HepG2 (cell line): ENCODE measurements at regions not wholly inside any gene's neighbourhood (a gene's known extent, or its start where the extent isn't known, plus 50 kb on each side); places are given as distances from the start of the nearest gene placed in this dataset.

Experiments
- ATAC-seq: fragments of 200-7000 bp; cut with Tn5 transposase; 3 replicates; pipeline ENCODE4 v1.9.1; 2020; ENCODE audit warnings: mild to moderate bottlenecking, moderate library complexity
- BruUV-seq: library from RNA; stranded (reverse); fragments of 400-500 nt; replicated peaks from 2 replicates; lab custom pipeline; 2021; lab: Mats Ljungman, UMichigan
- CTCF ChIA-PET: fragments of 300-600 bp; formaldehyde crosslinking; extraction: SDS; loops from one replicate; lab custom pipeline; 2021; ENCODE audit warnings: low total read pairs, inconsistent platforms, low intra/inter-chr PET ratio; lab: Yijun Ruan, JAX
- POLR2A ChIA-PET: fragments of 350-600 bp; sonication (Branson Sonifier 250); formaldehyde crosslinking; loops from one replicate; lab custom pipeline; 2020; ENCODE audit warnings: antibody characterized with exemption, inconsistent platforms; lab: Yijun Ruan, JAX
- DNase-seq: peaks from one replicate; pipeline ENCODE4 v3.0.0-alpha.2; 2015; ENCODE audit warnings: low spot score
- FAIRE-seq: peaks from 3 replicates; lab custom pipeline; 2011; peaks lifted over from hg19 to GRCh38; lab: Jason Lieb, UNC
- H2AFZ ChIP-seq: one replicate; pipeline ENCODE4 v1.6.1; 2011; ENCODE audit warnings: low read length, inconsistent platforms
- H3K27ac ChIP-seq: fragments of 300-600 bp; 3 replicates; pipeline ENCODE4 v1.8.0; 2011; ENCODE audit warnings: mixed run types, mild to moderate bottlenecking, mixed read lengths, low read length, inconsistent platforms; ENCODE audit not compliant: insufficient read depth; ENCODE audit errors: extremely low read length
- H3K27me3 ChIP-seq, 2 experiments: fragments of 200-600 bp in 1 of 2; 2 replicates in 1 of 2; 3 replicates in 1 of 2; pipeline versions ENCODE4 v1.6.0 to v1.8.0; 2011; ENCODE audit warnings: low read length in 2 of 2, mild to moderate bottlenecking in 2 of 2, moderate library complexity in 2 of 2, inconsistent platforms in 1 of 2; ENCODE audit not compliant: insufficient read depth in 2 of 2, control insufficient read depth in 1 of 2
- H3K36me3 ChIP-seq, 2 experiments: fragments of 200-600 bp in 1 of 2; replicated peaks in 1 of 2; 2 replicates in 1 of 2; 3 replicates in 1 of 2; pipeline versions ENCODE4 v1.5.1 to v1.8.0; 2011; ENCODE audit warnings: low read length in 2 of 2, inconsistent platforms in 1 of 2; ENCODE audit not compliant: insufficient read depth in 2 of 2, control insufficient read depth in 1 of 2
- H3K4me1 ChIP-seq: 2 replicates; pipeline ENCODE4 v1.5.1; 2012; ENCODE audit warnings: low read length, inconsistent platforms; ENCODE audit not compliant: insufficient read depth
- H3K4me2 ChIP-seq: 2 replicates; pipeline ENCODE4 v1.6.0; 2011; ENCODE audit warnings: low read depth, low read length, inconsistent platforms
- H3K4me3 ChIP-seq, 3 experiments: fragments of 200-600 bp in 1 of 3; sonication (generic), shearing (Covaris generic) in 1 of 3; replicated peaks in 1 of 3; 2 replicates each; pipeline ENCODE4 v1.5.1; 2011 to 2016; ENCODE audit warnings: low read length in 3 of 3, inconsistent platforms in 2 of 3, low read depth in 2 of 3, mild to moderate bottlenecking in 2 of 3, control low read depth in 1 of 3, mixed read lengths in 1 of 3; ENCODE audit not compliant: insufficient read depth in 1 of 3
- H3K79me2 ChIP-seq: one replicate; pipeline ENCODE4 v1.6.1; 2011; ENCODE audit warnings: low read length, inconsistent platforms; ENCODE audit not compliant: insufficient read depth
- H3K9ac ChIP-seq: 2 replicates; pipeline ENCODE4 v1.6.0; 2011; ENCODE audit warnings: mild to moderate bottlenecking, low read depth, low read length, inconsistent platforms; ENCODE audit not compliant: insufficient read depth
- H3K9me3 ChIP-seq: 2 replicates; pipeline ENCODE4 v1.5.1; 2012; ENCODE audit warnings: mild to moderate bottlenecking, low read length
- H4K20me1 ChIP-seq: 2 replicates; pipeline ENCODE4 v1.6.0; 2011; ENCODE audit warnings: inconsistent platforms, mild to moderate bottlenecking, low read length, moderate library complexity; ENCODE audit not compliant: insufficient read depth
- CBX5 ChIP-seq: sonication (generic); formaldehyde crosslinking; IDR thresholded peaks from 2 replicates; pipeline ENCODE4 v1.4.0; 2020; ENCODE audit warnings: missing genetic modification reagents, borderline replicate concordance
- CCAR2 ChIP-seq: fragments of 200-400 bp; formaldehyde crosslinking; optimal IDR thresholded peaks from 2 replicates; pipeline ENCODE3; 2018; ENCODE audit warnings: low read depth, mild to moderate bottlenecking, low read length, moderate library complexity
- HNRNPH1 ChIP-seq: fragments of 200-400 bp; formaldehyde crosslinking; optimal IDR thresholded peaks from 2 replicates; pipeline ENCODE3; 2017; ENCODE audit warnings: mild to moderate bottlenecking, low read depth, low read length
- KMT2A ChIP-seq: sonication (generic); formaldehyde crosslinking; IDR thresholded peaks from 2 replicates; pipeline ENCODE4 v1.4.0; 2020; ENCODE audit warnings: missing genetic modification reagents
- MBNL3 ChIP-seq: fragments of 250-450 bp; sonication (Bioruptor Pico); conservative IDR thresholded peaks from 2 replicates; pipeline ENCODE4 v1.8.0; 2022; ENCODE audit warnings: mild to moderate bottlenecking, inconsistent platforms
- NAIF1 ChIP-seq: sonication (generic); formaldehyde crosslinking; IDR thresholded peaks from 2 replicates; pipeline ENCODE4 v1.5.0; 2020; ENCODE audit warnings: mild to moderate bottlenecking, missing genetic modification reagents, borderline replicate concordance
- NFRKB ChIP-seq: fragments of 450-650 bp; IDR thresholded peaks from 2 replicates; pipeline ENCODE4 v1.6.1; 2017
- PHF5A ChIP-seq: IDR thresholded peaks from one replicate; pipeline ENCODE4 v1.6.1; 2018; ENCODE audit warnings: low read depth, missing genetic modification reagents; ENCODE audit not compliant: unreplicated experiment
- PHF8 ChIP-seq: sonication (generic); formaldehyde crosslinking; IDR thresholded peaks from 2 replicates; pipeline ENCODE4 v1.5.0; 2020; ENCODE audit warnings: missing genetic modification reagents
- SALL2 ChIP-seq: sonication (generic); formaldehyde crosslinking; IDR thresholded peaks from 2 replicates; pipeline ENCODE4 v1.8.1; 2023; ENCODE audit warnings: mild to moderate bottlenecking, missing genetic modification reagents, inconsistent platforms
- ZIK1 ChIP-seq: sonication (generic); formaldehyde crosslinking; IDR thresholded peaks from 2 replicates; pipeline ENCODE4 v1.5.0; 2020; ENCODE audit warnings: mild to moderate bottlenecking, low read depth, missing genetic modification reagents, borderline replicate concordance
- ZNF446 ChIP-seq: sonication (generic); formaldehyde crosslinking; IDR thresholded peaks from 2 replicates; pipeline ENCODE4 v1.5.0; 2020; ENCODE audit warnings: mild to moderate bottlenecking, missing genetic modification reagents
- ZSCAN22 ChIP-seq: sonication (generic); formaldehyde crosslinking; IDR thresholded peaks from 2 replicates; pipeline ENCODE4 v1.4.0; 2020; ENCODE audit warnings: mild to moderate bottlenecking, missing genetic modification reagents
- WGBS: methylation state at CpG from one replicate; pipeline ENCODE4 v1.1.6; 2017; ENCODE audit warnings: low lambda C conversion rate; 5-methylcytosine and 5-hydroxymethylcytosine counted together
- in situ Hi-C: cut with HindIII; loops from 2 replicates; pipeline ENCODE4 v1.10.0; 2017; ENCODE audit warnings: low pct_unique_long_range_greater_than_20kb; ENCODE audit not compliant: extremely low pct_ligation_motif_present
- intact Hi-C: fragments of 100-400 bp; cut with micrococcal nuclease; formaldehyde crosslinking; loops from one replicate; pipeline ENCODE4 v1.10.0; 2022; ENCODE audit not compliant: unreplicated experiment
- TF ChIP-seq, protein P1 (sequence below): sonication (generic); formaldehyde crosslinking; IDR thresholded peaks from 2 replicates; pipeline ENCODE4 v1.8.1; 2023; ENCODE audit warnings: missing genetic modification reagents, mild to moderate bottlenecking, borderline replicate concordance
- TF ChIP-seq, protein P2 (sequence below): sonication (generic); formaldehyde crosslinking; IDR thresholded peaks from 2 replicates; pipeline ENCODE4 v1.4.0; 2020; ENCODE audit warnings: missing genetic modification reagents

DNA sequence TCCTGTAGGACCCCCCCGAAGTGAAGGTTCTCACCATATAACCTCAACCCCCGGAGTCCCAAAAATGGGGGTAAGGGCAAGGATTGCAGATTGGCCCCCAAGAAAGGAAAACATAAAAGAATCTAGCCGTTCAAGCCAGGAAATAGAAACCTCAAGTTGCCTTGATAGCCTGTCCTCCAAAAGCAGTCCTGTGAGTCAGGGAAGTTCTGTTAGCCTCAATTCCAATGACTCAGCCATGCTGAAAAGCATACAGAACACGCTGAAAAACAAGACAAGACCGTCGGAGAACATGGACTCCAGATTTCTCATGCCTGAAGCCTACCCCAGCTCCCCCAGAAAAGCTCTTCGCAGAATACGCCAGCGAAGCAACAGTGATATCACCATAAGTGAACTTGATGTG is 344.2 kb upstream of the RGS6 start:
- Histone ChIP-seq H3K36me3 (0 out of 5 replicates have a peak, but pooled peaks cover 0 to 7% of the 10 kb centered on the region in 2 experiments), H3K4me1 (0 out of 2 replicates have a peak, but pooled peaks cover 3% of the 10 kb centered on the region), H3K79me2 (no peaks in the 10 kb centered on the region), H3K9me3 (no peaks in the 10 kb centered on the region), H3K4me2 (no peak overlapping the region), H3K27ac (no peak overlapping the region), H3K4me3 (no peak overlapping the region), H2AFZ (no peak overlapping the region), H3K27me3 (no peaks in the 10 kb centered on the region), H4K20me1 (no peaks in the 10 kb centered on the region), H3K9ac (no peak overlapping the region)
- ChIA-PET CTCF (no interaction called here), POLR2A (no interaction called here)
- ATAC-seq, result no peak
- WGBS, result 96% methylated on average over 9 of the region's 9 CpGs
- TF ChIP-seq, protein P1, sequence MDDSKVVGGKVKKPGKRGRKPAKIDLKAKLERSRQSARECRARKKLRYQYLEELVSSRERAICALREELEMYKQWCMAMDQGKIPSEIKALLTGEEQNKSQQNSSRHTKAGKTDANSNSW (CRISPR knock-in tag), result no peak
- TF ChIP-seq CCAR2, result no peak
- TF ChIP-seq, protein P2, sequence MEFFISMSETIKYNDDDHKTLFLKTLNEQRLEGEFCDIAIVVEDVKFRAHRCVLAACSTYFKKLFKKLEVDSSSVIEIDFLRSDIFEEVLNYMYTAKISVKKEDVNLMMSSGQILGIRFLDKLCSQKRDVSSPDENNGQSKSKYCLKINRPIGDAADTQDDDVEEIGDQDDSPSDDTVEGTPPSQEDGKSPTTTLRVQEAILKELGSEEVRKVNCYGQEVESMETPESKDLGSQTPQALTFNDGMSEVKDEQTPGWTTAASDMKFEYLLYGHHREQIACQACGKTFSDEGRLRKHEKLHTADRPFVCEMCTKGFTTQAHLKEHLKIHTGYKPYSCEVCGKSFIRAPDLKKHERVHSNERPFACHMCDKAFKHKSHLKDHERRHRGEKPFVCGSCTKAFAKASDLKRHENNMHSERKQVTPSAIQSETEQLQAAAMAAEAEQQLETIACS (CRISPR knock-in tag), result no peak
- no peak for TF ChIP-seq KMT2A (CRISPR knock-in tag)
- TF ChIP-seq PHF8 (CRISPR knock-in tag), result no peak
- no peak for TF ChIP-seq NAIF1 (CRISPR knock-in tag)
- TF ChIP-seq ZNF446 (CRISPR knock-in tag), result no peak
- TF ChIP-seq ZIK1, result no peak
- TF ChIP-seq SALL2 (CRISPR knock-in tag), result no peak
- TF ChIP-seq PHF5A (CRISPR knock-in tag), result no peak
- TF ChIP-seq NFRKB, result no peak
- no peak for TF ChIP-seq MBNL3
- TF ChIP-seq CBX5 (CRISPR knock-in tag), result no peak
- no peak for TF ChIP-seq HNRNPH1
- no peak for TF ChIP-seq ZSCAN22 (CRISPR knock-in tag)
- BruUV-seq, result TSS peak; percentile 50
- DNase-seq, result no peak
- in situ Hi-C loops, result no loop called here
- FAIRE-seq, result no peak
- intact Hi-C loops, result no loop called here
